ENCODE measurements at regions not wholly inside any gene's neighbourhood (a gene's known extent, or its start where the extent isn't known, plus 50 kb on each side); places are given as distances from the start of the nearest gene placed in this dataset.

- TF ChIP-seq CTCF (IDR thresholded peaks at IDR 0.05) (no peak), HMGXB4 (CRISPR knock-in tag; IDR thresholded peaks at IDR 0.05) (no peak), USF2 (CRISPR knock-in tag; IDR thresholded peaks at IDR 0.05) (no peak), RELA (CRISPR knock-in tag; IDR thresholded peaks at IDR 0.05; ENCODE audit: borderline replicate concordance) (no peak), NFATC4 (CRISPR knock-in tag; IDR thresholded peaks at IDR 0.05) (no peak), TP53 (CRISPR knock-in tag; IDR thresholded peaks at IDR 0.05) (no peak), ZSCAN18 (CRISPR knock-in tag; IDR thresholded peaks at IDR 0.05) (no peak), E2F5 (CRISPR knock-in tag; IDR thresholded peaks at IDR 0.05) (no peak), SMAD4 (CRISPR knock-in tag; IDR thresholded peaks at IDR 0.05) (no peak), TEAD4 (CRISPR knock-in tag; IDR thresholded peaks at IDR 0.05) (no peak), TCF7 (CRISPR knock-in tag; IDR thresholded peaks at IDR 0.05; ENCODE audit: low read depth) (no peak)
Measured at GRCh38 chrX:94329182-94329581, 655.2 kb downstream of the FAM133A start.

All from WTC11 (cell line).